ENCODE measurements at regions not wholly inside any gene's neighbourhood (a gene's known extent, or its start where the extent isn't known, plus 50 kb on each side); places are given as distances from the start of the nearest gene placed in this dataset.
A peak's percentile ranks its signal among the peaks of the same experiment; 100 is the strongest.
"Not testable (repeated sequence)": the region's sequence is repeated elsewhere in the genome, so short reads cannot be mapped to it uniquely, and the experiment has no call there.

- FAIRE-seq = no peak
Observed at GRCh38 chr21:9837946-9838737, 683.2 kb upstream of the TPTE start.

DNA sequence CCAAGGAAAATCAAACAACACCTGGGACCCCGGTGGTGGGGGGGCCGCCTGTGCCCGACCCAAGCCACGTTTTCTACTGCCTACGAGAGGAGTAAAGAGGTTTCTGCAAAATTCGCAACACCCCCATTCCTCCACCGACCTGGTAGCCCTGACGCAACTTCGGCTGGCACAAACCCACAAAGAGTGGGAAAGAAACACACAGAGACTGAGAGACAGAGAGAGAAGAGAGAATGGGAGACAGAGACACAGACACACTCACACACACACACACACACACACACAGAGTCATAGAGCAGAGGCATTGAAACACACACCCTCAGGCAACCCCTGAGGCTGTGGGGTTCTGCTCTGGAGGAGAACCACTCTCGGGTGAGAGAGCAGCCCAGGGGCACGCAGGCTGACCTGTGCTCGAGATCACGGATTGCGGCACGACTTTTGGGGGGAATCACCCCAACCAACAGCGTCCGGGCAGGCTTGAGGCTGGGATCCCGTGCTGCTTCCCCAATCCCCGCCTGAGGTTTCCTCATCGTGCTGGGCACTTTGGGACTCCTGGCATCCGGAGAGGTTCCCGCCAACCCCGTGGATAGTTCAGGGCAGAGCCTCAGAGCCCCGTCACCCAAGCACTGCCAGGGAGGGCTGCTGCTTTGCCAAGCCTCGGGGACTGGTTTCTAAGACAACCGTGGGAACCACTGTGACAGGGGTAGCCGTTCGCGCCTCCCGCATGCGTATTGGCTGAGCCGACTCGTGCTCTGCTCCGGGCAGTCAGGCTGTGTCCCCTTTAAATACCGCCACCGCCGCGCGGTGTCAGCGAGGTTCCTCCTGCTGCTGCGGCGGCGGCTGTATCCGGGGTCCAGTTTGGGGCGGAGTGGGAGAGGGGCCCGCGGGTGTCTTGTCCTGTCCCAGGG is 682.4 kb upstream of the TPTE start:
- no peak for FAIRE-seq

- FAIRE-seq = not testable (repeated sequence)
Observed at GRCh38 chr21:9844106-9844505, 677.3 kb upstream of the TPTE start.

GRCh38 chr21:9847511-9847910 is 673.9 kb upstream of the TPTE start:
- not testable (repeated sequence) for FAIRE-seq

GRCh38 chr21:9851166-9851565 is 670.2 kb upstream of the TPTE start:
- not testable (repeated sequence) for FAIRE-seq

DNA sequence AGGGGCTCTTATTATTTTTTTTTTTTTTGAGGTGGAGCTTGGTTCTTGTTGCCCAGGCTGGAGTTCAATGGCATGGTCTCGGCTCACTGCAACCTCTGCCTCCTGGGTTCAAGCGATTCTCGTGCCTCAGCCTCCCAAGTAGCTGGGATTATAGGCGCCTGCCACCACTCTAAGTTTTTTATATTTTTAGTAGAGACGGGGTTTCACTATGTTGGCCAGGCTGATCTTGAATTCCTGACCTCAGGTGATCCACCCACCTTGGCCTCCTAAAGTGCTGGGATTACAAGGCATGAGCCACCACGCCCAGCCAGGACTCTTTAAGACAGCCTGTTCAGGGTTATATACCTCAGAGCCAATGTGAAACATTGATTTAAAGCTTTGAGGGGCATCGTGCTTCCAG is 669.7 kb upstream of the TPTE start:
- FAIRE-seq = not testable (repeated sequence)

DNA sequence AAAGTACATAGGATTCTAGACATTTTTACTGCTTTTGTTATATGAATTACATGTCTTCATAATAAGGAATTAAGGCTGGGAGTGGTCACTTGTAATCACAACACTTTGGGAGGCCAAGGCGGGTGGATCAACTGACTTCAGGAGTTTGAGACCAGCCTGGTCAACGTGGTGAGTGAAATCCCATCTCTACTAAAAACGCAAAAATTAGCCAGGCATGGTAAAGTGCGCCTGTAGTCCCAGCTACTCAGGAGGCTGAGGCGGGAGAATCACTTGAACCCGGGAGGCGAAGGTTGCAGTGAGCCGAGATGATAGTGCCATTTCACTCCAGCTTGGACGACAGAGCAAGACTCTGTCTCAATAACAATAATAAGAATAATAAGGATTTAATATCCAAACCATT is 663.8 kb upstream of the TPTE start:
- FAIRE-seq = not testable (repeated sequence)

DNA sequence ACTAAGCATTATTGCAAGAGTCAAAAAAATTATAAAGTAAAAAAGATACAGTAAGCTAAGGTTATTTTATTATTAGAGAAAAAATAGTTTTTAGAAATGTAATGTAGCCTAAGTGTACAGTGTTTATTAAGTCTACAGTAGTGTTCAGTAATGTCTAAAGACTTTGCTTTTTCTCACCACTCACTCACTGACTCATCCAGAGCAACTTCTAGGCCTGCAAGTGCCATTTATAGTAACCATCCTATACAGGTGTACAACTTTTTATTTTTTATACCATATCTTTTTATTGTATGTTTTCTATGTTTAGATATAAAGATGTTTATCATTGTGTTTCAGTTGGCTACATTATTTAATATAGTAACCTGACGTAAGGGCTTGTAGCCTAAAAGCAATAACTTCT is 661.5 kb upstream of the TPTE start:
- not testable (repeated sequence) for FAIRE-seq

- FAIRE-seq = not testable (repeated sequence)
Observed at GRCh38 chr21:9862456-9862855, 658.9 kb upstream of the TPTE start.

- FAIRE-seq = not testable (repeated sequence)
Observed at GRCh38 chr21:9867815-9868214, 653.6 kb upstream of the TPTE start.

DNA sequence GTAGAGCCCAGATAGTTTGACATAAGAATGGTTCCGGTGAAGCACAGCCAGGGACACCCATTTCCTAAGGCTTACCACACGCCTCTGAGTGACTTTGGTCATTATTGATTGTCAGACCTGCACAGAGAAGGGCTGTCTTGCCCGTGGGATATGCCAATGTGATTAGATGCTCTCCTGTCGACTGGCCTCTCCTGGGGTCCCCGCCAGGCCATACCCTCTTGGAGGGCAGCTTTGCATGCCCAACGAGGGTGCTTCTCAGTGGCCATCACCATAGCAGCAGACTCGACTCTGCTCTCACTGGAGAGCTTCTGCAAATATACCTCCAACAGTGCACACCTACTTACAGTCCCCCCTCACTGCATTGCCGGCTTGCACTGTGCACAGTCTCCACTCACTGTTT is 648.3 kb upstream of the TPTE start:
- not testable (repeated sequence) for FAIRE-seq

DNA sequence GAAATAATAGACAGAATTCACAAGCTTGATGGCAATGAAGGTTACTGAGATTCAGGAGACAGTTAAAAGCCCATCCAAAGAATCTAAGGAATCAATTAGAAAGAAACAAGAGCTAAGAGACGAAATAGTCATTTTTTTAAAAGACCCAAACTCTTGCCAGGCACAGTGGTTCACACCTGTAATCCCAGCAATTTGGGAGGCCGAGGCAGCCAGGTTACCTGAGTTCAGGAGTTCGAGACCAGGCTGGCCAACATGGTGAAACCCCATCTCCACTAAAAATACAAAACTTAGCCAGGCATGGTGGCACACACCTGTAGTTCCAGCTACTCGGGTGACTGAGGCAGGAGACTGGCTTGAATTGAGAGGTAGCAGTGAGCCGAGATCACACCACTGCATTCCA is 647.2 kb upstream of the TPTE start:
- not testable (repeated sequence) for FAIRE-seq

DNA sequence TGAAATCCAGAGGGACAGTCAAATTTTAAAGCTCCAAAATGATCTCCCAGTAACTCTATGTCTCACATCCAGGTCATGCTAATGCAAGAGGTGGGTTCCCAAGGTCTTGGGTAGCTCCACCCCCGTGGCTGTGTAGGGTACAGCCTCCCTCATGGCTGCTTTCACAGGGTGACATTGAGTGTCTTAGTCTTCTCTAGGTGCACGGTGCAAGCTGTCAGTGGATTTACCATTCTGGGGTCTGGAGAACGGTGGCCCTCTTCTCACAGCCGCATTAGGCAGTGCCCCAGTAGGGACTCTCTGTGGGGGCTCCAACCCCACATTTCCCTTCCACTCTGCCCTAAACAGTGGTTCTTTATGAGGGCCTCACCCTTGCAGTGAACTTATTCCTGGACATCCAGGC is 640.0 kb upstream of the TPTE start:
- not testable (repeated sequence) for FAIRE-seq

GRCh38 chr21:9883047-9883446 is 638.3 kb upstream of the TPTE start:
- FAIRE-seq = not testable (repeated sequence)

- FAIRE-seq = not testable (repeated sequence)
Observed at GRCh38 chr21:9883571-9884282, 637.7 kb upstream of the TPTE start.

GRCh38 chr21:9888500-9888899 is 632.9 kb upstream of the TPTE start:
- not testable (repeated sequence) for FAIRE-seq

DNA sequence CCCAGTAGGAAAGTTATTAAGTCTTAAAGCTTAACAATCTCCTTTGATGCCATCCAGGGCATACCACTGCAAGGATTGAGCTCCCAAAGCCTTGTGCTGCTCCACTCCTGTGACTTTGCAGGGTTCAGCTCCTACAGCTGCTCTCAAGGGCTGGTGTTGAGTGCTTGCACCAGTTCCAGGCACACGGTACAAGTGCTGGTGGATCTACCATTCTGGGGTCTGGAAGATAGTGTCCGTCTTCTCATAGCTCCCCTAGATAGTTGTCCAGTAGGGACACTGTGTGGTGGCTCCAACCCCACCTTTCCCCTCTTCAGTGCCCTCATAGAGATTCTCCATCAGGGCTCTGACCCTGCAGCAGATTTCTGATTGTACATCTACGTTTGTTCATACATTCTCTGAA is 617.8 kb upstream of the TPTE start:
- not testable (repeated sequence) for FAIRE-seq

DNA sequence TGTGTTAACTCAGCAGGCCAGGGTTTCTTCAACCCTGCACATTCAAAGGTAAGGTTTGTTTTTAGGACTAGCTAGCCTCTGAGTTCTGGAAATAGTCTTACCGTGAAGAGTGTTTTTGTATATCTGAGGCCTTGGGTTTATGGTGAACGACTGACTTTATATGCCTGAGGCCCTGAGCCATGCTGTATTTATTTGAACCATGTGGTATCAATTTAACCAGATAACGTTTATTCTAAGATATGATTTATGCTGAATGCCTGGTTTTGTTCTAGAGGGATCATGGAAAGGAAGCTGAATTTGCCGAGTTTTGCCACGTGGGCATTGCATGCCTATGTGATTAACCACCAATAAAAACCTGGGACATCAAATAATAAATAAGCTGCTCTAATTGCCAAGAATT is 607.2 kb upstream of the TPTE start:
- FAIRE-seq = not testable (repeated sequence)

DNA sequence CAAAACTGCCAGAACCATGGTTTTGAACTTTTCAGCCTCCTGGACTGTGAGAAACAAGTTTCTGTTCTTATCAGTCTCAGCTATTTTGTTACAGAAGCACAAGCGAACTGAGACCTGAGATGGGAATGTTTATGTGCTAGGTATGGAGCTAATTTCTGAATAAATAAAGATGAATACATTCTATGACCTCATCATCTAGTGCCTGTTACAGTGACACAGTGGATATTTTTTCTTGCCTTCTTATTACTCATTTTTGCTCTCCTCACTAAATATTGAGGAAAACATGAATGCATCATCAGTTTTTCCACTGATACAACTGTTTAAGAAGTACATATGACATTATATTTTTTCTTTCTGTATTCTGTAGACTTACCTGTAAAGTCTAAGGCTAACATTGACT is 601.9 kb upstream of the TPTE start:
- not testable (repeated sequence) for FAIRE-seq

DNA sequence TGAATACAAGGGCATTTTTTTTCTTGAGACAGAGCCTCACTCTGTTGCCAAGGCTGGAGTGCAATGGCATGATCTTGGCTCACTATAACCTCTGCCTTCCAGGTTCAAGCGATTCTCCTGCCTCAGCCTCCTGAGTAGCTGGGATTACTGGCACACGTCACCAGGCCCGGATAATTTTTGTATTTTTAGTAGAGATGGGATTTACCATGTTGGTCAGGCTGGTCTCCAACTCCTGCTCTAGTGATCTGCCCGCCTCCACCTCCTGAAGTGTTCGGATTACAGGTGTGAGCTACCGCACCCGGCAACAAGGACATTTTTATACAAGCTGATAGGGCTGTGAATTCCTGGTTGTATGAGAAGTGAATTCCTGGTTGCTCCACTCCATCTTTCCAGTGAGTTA is 577.7 kb upstream of the TPTE start:
- FAIRE-seq = not testable (repeated sequence)

- FAIRE-seq = peak; percentile 77
Observed at GRCh38 chr21:9946057-9946456, 575.3 kb upstream of the TPTE start.

GRCh38 chr21:9949510-9950289 is 571.7 kb upstream of the TPTE start:
- FAIRE-seq = not testable (repeated sequence)
